NCI-H2227 (cell line): ENCODE measurements at regions not wholly inside any gene's neighbourhood (a gene's known extent, or its start where the extent isn't known, plus 50 kb on each side); places are given as distances from the start of the nearest gene placed in this dataset.
"Not testable (repeated sequence)": the region's sequence is repeated elsewhere in the genome, so short reads cannot be mapped to it uniquely, and the experiment has no call there.

Experiments used
- DNase-seq: peaks from one replicate; lab custom pipeline; 2025; ENCODE audit not compliant: unreplicated experiment; lab: John Stamatoyannopoulos, UW

DNA sequence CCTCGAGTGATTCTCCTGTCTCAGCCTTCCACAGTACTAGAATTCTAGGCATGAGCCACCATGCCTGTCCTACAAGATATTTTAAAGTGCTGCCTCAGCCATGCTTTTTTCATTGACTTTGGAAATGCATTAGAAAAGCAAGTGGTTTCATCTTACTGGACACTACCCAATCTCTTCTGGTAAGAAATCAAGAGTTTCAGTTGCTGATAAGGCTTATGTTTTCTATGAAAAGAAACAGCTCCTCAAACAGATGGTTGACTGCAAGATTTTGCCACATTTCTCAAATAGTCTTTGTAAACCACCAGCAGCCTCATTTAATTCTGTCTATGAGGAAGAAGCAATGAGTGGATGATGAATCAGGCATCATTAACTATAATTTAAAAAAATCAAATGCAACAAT lies 264.5 kb upstream of the LRP1B start:
- DNase-seq: no peak

DNA sequence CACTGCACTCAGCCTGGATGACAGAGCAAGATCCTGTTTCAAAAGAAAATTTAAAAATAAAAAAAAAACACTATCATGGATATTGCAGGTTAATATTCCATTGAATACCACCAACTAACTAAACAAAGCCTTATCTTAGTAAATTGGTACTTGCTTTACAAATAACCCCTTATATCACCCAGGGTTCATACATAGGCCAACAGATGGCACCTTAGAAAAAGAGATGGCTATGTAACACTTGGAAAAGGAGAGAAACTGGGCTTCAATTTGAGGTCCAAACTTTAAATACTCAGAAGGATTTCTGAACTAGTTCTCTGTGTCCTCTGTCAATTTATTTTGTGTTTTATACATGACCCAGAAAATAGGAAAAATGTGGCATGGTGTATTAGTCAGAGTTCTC lies 249.6 kb upstream of the LRP1B start:
- DNase-seq: no peak

DNA sequence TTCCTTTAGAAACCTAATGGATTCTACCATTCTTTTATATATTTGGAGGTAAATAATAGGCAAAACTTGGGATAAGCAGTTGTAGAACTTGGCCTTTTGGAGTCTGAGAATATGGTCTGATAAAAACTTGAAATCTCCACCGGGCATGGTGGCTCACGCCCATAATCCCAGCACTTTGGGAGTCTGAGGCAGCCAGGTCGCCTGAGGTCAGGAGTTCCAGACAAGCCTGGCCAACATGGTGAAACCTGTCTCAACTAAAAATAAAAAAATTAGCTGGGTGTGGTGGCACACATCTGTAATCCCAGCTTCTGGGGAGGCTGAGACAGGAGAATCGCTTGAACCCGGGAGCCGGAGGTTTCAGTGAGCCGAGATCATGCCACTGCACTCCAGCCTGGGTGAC lies 231.3 kb upstream of the LRP1B start:
- DNase-seq: not testable (repeated sequence)

DNA sequence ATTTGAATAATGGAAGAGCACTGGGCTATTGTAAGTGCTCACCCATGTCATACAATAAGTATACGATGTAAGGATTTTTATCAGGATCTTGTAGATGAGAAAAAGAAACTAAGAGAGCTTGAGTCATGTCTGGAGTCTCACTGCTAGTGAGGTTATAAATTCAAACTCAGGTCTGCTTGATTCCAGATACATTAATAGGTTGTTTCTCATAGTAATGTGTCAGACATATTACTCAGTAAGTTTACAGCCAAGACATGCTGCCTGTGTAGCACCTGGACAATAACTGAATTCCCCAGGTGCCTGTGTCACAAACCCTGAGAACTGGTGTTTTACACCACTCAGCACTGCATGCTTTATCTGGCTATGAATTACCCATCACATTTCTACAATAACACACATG lies 216.9 kb upstream of the LRP1B start:
- no peak for DNase-seq

DNA sequence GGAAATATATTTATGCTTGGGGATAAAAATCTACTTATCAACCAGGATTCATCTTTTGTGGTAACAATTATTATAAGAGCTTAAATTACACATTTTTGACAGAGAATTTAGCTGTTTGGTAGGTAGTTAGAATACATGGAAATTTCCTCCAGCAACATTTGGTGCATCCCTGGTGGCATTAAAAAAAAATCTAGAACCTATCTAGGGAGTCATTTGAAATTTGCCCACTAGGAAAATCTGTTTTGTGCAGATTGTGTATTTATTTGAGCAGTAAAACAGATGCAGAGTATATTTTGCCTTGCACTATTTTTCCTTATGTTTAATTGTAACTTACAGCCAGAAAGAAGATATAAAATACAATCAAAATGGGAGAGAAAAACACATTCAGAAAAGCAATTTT lies 208.4 kb upstream of the LRP1B start:
- no peak for DNase-seq

DNA sequence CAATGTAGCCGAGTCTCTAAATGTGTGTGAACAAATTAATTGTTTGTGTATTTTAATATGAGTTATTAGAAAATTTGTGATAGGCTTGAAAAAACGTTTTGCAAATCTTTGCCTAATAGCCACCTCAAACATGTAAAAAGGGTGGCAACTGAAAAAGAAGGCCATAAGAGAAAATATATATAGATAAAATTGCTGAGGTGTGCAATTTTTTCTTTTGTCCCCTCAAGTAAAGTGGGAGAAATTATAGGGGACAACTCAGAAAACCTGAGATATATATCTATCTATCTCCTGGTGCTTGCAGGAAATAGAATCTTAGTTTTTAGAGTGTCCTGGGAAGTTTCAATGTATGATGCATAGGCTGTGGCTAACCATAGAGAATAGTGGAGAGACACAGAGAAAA lies 201.4 kb upstream of the LRP1B start:
- DNase-seq: no peak

DNA sequence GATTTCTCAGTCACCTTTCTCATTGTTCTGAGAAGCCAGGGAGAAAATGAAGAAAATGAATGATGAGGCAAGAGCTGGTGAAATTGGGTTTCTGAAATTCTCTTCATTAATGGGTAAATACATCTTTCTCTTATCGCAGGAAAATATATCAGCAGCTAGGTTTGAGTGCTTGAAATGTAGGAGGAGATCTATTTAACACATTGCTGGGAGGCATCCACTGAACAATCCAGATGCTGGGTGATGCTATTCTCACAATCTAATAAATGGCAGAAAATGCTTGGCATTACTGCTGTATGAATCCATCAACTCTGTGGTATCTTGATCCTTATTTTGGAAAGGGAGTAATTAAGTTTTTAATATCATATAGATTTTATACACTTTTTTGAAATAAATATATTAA lies 199.6 kb upstream of the LRP1B start:
- no peak for DNase-seq

DNA sequence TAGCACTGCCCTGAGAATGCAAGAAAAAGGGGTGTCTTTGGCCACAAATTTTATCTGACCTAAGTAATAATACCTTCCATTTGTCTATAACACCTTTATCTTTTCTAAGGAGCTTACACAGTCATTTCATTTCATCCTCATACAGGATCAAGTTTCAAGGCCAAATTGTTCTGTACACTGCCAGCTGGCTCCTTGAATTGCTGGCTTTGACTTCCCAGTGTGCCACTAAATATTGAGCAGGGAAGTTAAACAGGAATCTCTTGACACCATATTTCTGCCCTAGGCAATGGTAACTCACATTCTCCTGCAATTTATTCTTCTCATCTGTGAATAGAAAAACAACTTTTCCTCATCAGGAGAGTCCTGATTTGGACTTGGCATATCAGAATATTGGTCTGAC lies 195.1 kb upstream of the LRP1B start:
- no peak for DNase-seq

DNA sequence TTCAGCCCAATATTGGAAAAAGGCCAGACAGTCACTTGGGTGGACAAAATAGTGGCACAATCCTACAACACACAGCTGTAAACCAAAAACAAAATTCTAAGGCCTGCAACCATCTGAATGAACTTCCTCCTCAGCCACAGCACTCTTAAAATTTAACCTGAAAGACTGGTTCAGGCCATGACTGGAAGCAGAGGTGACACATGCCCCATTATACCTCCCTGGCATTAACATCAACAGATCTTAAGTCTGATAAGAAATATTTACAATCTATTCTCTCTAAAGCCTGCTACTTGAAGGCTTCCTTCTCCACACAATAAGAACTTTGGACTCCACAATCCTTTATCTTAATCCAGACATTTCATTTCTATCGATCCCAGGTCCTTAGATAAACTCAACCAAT lies 192.4 kb upstream of the LRP1B start:
- no peak for DNase-seq

DNA sequence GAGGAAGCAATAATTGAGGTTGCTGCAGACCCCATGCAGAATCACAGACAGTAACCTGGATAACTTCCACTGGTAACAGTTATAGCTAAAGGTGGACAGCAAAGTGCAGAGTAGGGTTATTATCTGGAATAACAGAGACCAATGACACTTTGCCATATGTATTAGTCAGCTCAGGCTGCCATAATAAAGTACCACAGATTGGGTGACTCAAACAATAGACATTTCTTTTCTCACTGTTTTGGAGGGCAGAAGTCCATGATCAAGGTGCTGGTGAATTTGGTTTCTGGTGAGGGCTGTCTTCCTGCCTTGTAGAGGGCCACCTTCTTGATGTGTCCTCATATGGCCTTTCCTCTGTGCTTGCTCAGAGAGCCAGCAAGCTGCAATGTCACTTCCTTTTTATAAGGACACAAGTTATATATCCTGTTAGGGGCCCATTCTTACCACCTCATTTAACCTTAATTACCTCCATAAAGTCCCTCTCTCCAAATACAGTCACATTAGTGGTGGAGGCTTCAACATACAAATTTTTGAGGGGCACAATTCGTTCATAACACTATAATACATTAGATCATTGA lies 191.0 kb upstream of the LRP1B start:
- DNase-seq: no peak

DNA sequence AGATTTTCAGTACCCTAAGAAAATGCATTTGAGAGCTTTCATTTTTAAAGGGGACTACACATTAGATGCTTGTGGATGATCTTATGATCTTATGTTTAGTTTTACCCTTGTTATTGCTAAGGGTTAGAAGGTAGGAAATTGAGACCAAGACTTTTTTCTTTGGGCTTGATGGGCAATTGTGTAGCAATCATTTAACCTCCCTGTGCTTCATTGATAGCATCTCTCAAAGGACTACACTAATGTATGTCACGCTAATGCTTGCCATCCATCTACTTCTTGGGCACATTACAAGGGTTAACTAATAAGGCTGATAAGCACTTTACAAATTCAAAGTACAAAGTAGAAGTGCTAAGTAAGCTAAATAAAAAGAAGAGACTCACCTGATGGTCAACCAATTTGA lies 189.3 kb upstream of the LRP1B start:
- DNase-seq: no peak

DNA sequence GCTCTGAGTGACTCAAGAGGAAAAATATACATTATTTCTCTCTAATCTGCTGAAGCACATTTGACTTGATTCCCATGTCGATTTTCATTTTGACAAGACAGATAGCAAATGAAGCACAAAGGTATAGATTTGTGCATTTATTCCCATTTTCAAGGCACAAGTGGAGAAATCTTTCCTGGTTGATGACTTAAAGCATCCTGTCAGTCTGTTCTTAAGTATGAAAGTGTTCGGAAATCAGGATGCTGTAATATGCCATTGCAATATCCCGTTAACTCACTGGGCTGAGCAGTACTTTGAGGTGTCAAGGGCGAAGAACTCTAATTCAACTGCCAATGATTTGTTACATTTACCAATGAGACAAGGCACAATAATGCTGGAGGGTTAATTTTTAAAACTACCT lies 185.2 kb upstream of the LRP1B start:
- no peak for DNase-seq

DNA sequence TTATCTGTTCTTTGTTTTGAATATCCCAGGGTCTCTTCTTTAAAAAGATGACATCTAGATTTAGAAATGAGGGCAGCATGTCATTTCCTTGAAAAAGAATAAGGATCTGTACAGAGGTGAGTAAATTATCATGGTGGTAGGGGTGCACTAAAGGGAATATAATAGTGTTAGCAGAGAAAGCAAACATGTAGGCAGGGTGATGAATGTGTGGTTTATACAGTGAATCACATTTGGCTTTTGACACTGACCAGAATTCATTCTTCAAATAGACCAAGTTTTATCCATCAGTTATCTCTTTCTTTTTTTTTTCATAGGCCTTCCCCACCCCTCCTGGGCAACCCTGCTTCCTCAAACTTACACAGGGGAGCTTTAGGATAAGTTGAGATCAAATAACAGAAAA lies 184.5 kb upstream of the LRP1B start:
- no peak for DNase-seq

DNA sequence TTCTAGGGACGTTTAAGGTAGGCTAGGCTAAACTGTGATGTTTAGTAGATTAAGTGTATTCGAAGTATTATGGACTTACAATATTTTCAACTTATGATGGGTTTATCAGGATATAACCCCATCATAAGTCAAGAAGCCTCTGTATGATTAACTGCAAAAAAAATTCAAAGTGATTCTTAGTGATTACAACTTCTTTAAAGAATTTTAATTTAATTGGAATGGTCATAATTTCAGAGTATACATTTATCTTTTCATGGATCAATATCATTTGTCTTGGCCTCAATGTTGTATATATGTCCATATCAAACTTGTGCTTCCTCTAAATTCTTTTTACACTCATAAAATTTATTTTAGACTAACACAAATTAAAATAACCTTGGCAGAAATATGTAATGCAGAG lies 183.3 kb upstream of the LRP1B start:
- DNase-seq: no peak

DNA sequence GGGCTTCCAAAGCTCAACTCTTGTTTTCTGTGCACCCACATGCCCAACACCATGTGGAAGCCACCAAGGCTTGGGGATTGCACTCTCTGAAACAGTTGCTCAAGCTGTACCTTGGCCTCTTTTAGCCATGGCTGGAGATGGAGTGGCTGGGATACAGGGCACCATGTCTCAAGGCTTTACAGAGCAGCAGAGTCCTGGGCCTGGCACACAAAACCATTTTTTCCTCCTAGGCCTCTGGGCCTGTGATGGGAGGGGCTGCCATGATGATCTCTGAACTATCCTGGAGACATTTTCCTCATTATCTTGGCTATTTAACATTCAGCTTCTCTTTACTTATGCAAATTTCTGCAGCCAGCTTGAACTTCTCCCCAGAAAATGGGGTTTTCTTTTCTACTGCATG lies 179.7 kb upstream of the LRP1B start:
- DNase-seq: no peak

DNA sequence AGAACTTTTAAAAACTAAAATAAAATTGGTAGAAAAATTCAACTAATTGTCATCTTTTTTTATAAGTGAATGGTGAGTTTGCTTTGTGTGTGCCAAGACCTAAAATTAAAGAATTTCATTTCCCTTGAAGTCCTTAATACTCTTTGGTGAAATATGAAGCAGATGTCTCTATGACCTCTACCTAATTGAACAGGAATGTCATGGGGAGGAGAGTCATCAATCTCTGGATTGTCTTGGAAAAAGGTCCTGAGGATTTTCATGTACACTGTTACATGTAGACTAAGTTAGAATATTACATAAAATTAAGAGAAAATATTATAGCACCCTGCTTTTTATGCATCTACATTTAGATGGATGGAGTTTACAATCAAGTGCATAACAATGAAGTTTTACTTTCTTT lies 177.9 kb upstream of the LRP1B start:
- no peak for DNase-seq

DNA sequence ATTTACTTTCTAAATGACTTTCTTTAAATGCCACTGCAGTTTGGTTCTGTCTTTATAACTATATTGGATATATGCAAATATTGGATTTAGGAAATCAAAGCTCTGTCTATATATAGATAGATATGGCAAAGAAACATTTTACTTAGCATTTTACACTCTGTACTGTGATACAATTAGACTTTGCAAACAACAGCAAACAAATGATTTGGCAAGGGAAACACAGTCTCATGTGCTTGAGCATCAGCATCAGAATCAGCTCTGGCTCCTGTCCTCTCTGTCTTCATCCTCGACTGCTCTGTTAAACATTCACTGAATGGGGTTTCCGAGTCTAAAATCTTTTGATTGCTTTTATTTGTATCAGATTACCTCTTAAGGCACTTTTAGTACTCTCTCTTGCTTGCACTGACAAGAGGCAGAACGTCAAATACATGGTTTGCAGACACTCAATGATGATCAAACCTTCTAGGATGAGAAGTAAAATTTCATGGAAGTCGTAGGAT lies 176.8 kb upstream of the LRP1B start:
- no peak for DNase-seq

DNA sequence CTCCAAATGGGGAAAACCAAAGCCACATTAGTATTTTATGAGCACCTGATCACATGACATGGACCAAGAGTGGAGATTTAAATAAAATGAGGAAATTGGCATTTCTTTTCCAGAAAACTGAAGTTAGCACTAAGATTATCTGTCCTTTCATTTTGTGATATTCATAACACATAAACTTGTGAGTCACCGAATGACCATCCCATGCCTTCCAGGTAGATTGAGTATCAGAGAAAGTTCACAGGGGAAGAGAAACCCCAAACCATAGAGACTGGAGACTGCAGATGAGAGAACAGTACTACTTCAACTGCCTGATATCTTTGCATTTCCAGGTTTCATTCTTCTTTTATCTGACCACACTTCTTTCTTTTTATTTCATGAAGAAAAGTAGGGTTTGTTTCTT lies 176.3 kb upstream of the LRP1B start:
- DNase-seq: no peak

DNA sequence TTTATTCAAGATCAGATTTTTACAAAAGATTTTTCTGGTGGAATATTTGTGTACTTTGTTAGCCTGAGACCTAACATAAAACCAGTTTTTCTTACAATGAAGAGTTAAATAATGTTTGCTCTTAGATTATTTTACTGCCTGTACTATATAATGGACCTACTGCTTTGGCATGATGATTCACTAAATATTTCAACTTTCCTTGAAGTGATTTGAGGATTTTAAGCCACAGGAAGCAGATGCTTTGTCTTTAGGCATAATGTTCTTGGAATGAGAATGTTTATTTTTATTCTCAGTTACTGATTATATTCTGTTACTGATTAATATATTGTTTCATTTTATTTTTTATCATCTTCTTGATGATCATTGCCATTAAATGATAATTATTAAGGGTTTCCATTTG lies 175.3 kb upstream of the LRP1B start:
- DNase-seq: no peak

DNA sequence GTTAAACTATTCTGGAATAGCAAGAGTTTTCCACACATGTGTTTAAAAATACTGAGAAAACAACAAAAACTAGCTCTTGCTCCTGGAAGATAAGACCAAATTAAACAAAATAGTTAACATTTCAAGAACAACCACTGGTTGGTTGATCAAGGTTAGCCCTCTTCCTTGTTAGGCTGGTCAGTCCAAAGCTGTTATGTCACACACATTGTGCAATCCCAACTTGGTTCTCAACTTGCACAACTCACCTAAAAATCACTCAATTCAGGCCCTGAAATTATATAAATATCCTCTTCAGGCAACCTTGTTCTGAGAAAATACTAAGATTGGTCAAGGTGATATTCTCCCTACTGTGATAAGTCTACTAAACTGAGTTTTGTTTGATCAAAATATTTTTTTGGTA lies 169.7 kb upstream of the LRP1B start:
- DNase-seq: no peak

DNA sequence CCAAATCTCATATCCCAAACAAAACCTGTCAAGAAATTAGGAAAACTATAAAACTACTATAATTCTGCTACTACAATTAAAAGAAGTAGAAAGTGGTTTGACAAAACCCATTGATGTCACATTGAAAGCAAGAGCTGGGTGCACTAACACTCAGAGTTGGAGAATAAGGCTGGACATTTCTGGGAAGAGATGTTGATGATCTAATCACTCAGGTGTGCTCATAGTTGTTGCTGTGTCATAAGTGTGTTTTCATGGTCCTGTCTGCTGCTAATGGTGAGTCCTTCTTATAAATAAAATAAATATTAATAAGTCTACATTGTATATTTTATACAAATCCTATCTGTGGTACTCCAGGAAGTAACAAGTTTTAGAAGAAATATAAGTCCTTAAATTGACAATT lies 168.2 kb upstream of the LRP1B start:
- DNase-seq: no peak

DNA sequence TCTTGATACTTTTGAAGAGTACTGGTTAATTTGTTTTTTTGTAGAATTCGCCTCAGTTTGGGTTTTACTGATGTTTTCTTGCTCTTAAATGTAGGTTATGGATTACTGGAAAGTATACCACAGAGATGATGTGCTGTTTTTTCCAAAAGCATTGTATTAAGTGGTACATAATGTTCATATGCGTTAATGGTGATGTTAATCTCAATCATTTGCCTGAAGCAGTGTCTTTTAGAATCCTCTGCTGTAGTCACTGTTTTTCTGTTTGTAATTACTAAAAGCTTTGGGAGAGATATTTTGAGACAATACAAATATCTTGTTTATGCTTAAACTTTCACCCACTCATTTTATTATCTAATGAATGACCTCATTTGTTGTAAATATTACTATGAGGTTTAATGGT lies 163.4 kb upstream of the LRP1B start:
- no peak for DNase-seq

DNA sequence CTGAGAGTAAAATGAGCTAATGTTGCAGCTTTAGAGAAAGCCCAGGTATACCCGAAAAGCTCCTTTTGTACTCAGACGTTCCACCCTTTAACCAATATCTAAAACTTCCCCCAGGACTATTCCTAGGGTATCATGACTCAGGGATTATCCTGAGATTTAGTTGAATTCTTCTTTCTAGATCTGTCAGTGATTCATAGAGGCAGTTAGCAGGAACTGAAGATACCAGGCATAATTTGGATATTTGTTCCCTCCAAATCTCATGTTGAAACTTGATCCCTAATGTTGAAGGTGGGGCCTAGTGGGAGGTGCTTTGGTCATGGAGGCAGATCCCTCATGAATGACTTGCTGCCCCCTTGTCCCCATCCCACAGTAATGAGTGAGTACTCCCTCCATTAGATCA lies 161.2 kb upstream of the LRP1B start:
- no peak for DNase-seq

DNA sequence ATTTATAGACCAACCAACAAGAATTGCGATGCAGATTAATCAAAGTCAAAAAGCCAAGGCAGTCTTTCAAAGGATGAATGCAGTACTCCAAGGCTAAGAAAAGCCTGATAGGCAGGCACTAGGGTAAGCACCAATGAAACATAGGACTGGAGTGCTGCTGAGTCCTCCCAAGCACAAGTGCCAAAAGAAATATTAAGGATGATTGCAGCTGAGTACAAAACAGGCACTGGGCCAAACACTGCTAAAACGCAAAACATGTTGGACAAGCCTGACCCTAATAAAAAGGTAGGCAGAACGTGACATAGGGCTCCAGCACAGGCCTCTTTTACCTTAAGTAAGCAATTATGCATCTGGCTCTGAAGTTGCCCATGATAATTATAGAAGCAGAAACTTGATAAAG lies 160.1 kb upstream of the LRP1B start:
- DNase-seq: no peak
